SU-DHL-6 (cell line): ENCODE measurements at regions not wholly inside any gene's neighbourhood (a gene's known extent, or its start where the extent isn't known, plus 50 kb on each side); places are given as distances from the start of the nearest gene placed in this dataset.

Experiments
- H2AFZ ChIP-seq: fragments of 200-600 bp; sonication (generic); 2 replicates; pipeline ENCODE4 v1.6.1; 2014; ENCODE audit warnings: low read depth, mild to moderate bottlenecking, moderate library complexity, mixed read lengths, antibody characterized with exemption, low read length; ENCODE audit not compliant: severe bottlenecking
- H3F3A ChIP-seq: fragments of 200-600 bp; shearing (Covaris generic); 2 replicates; pipeline ENCODE4 v1.6.0; 2016; ENCODE audit warnings: antibody characterized with exemption, mild to moderate bottlenecking; ENCODE audit not compliant: insufficient read depth
- H3K27ac ChIP-seq: fragments of 200-600 bp; sonication (generic); 2 replicates; pipeline ENCODE4 v1.5.1; 2016; ENCODE audit warnings: low read depth, mild to moderate bottlenecking, low read length, moderate library complexity, mixed read lengths
- H3K27me3 ChIP-seq: fragments of 200-600 bp; sonication (generic), shearing (Covaris generic); 2 replicates; pipeline ENCODE4 v1.6.0; 2014; ENCODE audit warnings: mild to moderate bottlenecking, low read length
- H3K36me3 ChIP-seq: fragments of 200-600 bp; sonication (generic); 2 replicates; pipeline ENCODE4 v1.6.1; 2014; ENCODE audit warnings: mild to moderate bottlenecking, low read length, mixed read lengths
- H3K4me2 ChIP-seq: fragments of 300-600, 200-600 bp; shearing (Covaris generic), sonication (generic); 2 replicates; pipeline ENCODE4 v1.6.0; 2014; ENCODE audit warnings: low read length, low read depth, mild to moderate bottlenecking; ENCODE audit not compliant: poor library complexity, severe bottlenecking
- H3K4me3 ChIP-seq: fragments of 200-600 bp; sonication (generic); 2 replicates; pipeline ENCODE4 v1.5.1; 2014; ENCODE audit warnings: antibody characterized with exemption, low read length, mild to moderate bottlenecking, mixed read lengths; ENCODE audit not compliant: insufficient read depth, poor library complexity, severe bottlenecking
- H3K79me2 ChIP-seq: fragments of 200-600 bp; sonication (generic); 2 replicates; pipeline ENCODE4 v1.6.1; 2014; ENCODE audit warnings: mild to moderate bottlenecking, low read length, moderate library complexity; ENCODE audit not compliant: insufficient read depth
- H3K9ac ChIP-seq: fragments of 200-600 bp; sonication (generic); 2 replicates; pipeline ENCODE4 v1.7.0; 2014; ENCODE audit warnings: mild to moderate bottlenecking, low read length
- H3K9me2 ChIP-seq: fragments of 200-600 bp; sonication (generic); replicated peaks from 2 replicates; pipeline ENCODE4 v1.6.1; 2014; ENCODE audit warnings: low read length; ENCODE audit not compliant: insufficient read depth
- H3K9me3 ChIP-seq: fragments of 200-600 bp; sonication (generic); 2 replicates; pipeline ENCODE4 v1.6.1; 2014; ENCODE audit warnings: low read length, mixed read lengths; ENCODE audit not compliant: insufficient read depth
- H4K20me1 ChIP-seq: fragments of 200-600 bp; sonication (generic); 2 replicates; pipeline ENCODE4 v1.6.1; 2014; ENCODE audit warnings: low read depth, mild to moderate bottlenecking, antibody characterized with exemption, low read length, moderate library complexity, mixed read lengths
- CTCF ChIP-seq: fragments of 200-600 bp; sonication (generic); IDR thresholded peaks from one replicate; pipeline ENCODE4 v1.5.1; 2017; ENCODE audit warnings: antibody characterized with exemption, mild to moderate bottlenecking, low read length, moderate library complexity; ENCODE audit not compliant: insufficient read depth, poor library complexity, severe bottlenecking
- EZH2phosphoT487 ChIP-seq: fragments of 200-600 bp; sonication (generic), shearing (Covaris generic); conservative IDR thresholded peaks from 2 replicates; pipeline ENCODE4 v1.6.1; 2018; ENCODE audit warnings: mild to moderate bottlenecking, antibody characterized with exemption, low read length, moderate library complexity, mixed read lengths

- H3K9ac ChIP-seq: no peak overlapping the region
- no peaks in the 10 kb centered on the region for H3F3A ChIP-seq
- H3K36me3 ChIP-seq: no peaks in the 10 kb centered on the region
- no peak overlapping the region for H2AFZ ChIP-seq
- H3K79me2 ChIP-seq: no peaks in the 10 kb centered on the region
- TF ChIP-seq CTCF (no peak), EZH2phosphoT487 (no peak)
- H3K4me3 ChIP-seq: no peak overlapping the region
- H3K27ac ChIP-seq: no peak overlapping the region
- H3K9me3 ChIP-seq: no peaks in the 10 kb centered on the region
- no peaks in the 10 kb centered on the region for H4K20me1 ChIP-seq
- H3K27me3 ChIP-seq: no peaks in the 10 kb centered on the region
- H3K4me2 ChIP-seq: no peak overlapping the region
- H3K9me2 ChIP-seq: no peaks in the 10 kb centered on the region
These were observed 1166.3 kb upstream of the ADGRL3 start for GRCh38 chr4:60033826-60034225.

GRCh38 chr4:60034361-60034760 lies 1165.8 kb upstream of the ADGRL3 start:
- Histone ChIP-seq H3K9ac (no peak overlapping the region), H3K27me3 (no peaks in the 10 kb centered on the region), H3K4me2 (no peak overlapping the region), H3K79me2 (no peaks in the 10 kb centered on the region), H3K9me3 (no peaks in the 10 kb centered on the region), H4K20me1 (no peaks in the 10 kb centered on the region), H2AFZ (no peak overlapping the region), H3K27ac (no peak overlapping the region), H3K9me2 (no peaks in the 10 kb centered on the region), H3K36me3 (no peaks in the 10 kb centered on the region), H3F3A (no peaks in the 10 kb centered on the region), H3K4me3 (no peak overlapping the region)
- TF ChIP-seq EZH2phosphoT487: no peak
- no peak for TF ChIP-seq CTCF

- no peak overlapping the region for H3K27ac ChIP-seq
- no peaks in the 10 kb centered on the region for H3K9me2 ChIP-seq
- no peaks in the 10 kb centered on the region for H3F3A ChIP-seq
- H3K4me3 ChIP-seq: no peak overlapping the region
- H2AFZ ChIP-seq: no peak overlapping the region
- no peaks in the 10 kb centered on the region for H4K20me1 ChIP-seq
- H3K4me2 ChIP-seq: no peak overlapping the region
- no peak for TF ChIP-seq CTCF
- no peak for TF ChIP-seq EZH2phosphoT487
- H3K9ac ChIP-seq: no peak overlapping the region
- H3K36me3 ChIP-seq: no peaks in the 10 kb centered on the region
- H3K9me3 ChIP-seq: no peaks in the 10 kb centered on the region
- no peaks in the 10 kb centered on the region for H3K27me3 ChIP-seq
- H3K79me2 ChIP-seq: no peaks in the 10 kb centered on the region
These were observed 1160.2 kb upstream of the ADGRL3 start for GRCh38 chr4:60039908-60040307.

DNA sequence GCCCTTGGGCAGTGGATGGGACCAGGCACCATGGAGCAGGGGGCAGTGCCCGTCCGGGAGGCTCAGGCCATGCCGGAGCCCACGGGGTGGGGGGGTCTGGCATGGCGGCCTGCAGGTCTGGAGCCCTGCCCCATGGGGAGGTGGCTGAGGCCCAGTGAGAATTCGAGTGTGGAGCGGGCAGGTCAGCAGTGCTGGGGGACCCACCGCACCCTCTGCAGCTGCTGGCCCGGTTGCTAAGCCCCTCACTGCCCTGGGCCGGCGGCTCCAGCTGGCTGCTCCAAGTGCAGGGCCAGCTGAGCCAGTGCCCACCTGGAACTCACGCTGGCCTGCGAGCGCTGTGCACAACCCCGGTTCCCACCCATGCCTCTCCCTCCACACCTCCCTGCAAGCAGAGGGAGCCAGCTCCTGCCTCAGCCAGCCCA lies 1157.9 kb upstream of the ADGRL3 start:
- Histone ChIP-seq H3K79me2 (no peaks in the 10 kb centered on the region), H3K36me3 (no peaks in the 10 kb centered on the region), H3K9me2 (no peaks in the 10 kb centered on the region), H3F3A (no peaks in the 10 kb centered on the region), H3K27me3 (no peaks in the 10 kb centered on the region), H3K4me3 (no peak overlapping the region), H4K20me1 (no peaks in the 10 kb centered on the region), H3K9me3 (no peaks in the 10 kb centered on the region), H3K27ac (no peak overlapping the region), H3K4me2 (no peak overlapping the region), H2AFZ (no peak overlapping the region), H3K9ac (no peak overlapping the region)
- TF ChIP-seq CTCF (no peak), EZH2phosphoT487 (no peak)
